SK-N-SH treated with all-trans-retinoic acid at 6 μM for 48 hours (cell line): ENCODE measurements at regions not wholly inside any gene's neighbourhood (a gene's known extent, or its start where the extent isn't known, plus 50 kb on each side); places are given as distances from the start of the nearest gene placed in this dataset.

Source experiments
- ATAC-seq: fragments of 200-7000 bp; cut with Tn5 transposase; 3 replicates; pipeline ENCODE4 v1.9.1; 2020; ENCODE audit warnings: mild to moderate bottlenecking, moderate library complexity
- ARNTL ChIP-seq: fragments of 450-650 bp; formaldehyde crosslinking; IDR thresholded peaks from 2 replicates; pipeline ENCODE4 v1.5.0; 2020; ENCODE audit warnings: low read depth, mild to moderate bottlenecking, moderate library complexity, borderline replicate concordance
- BACH2 ChIP-seq: fragments of 250-450 bp; sonication (Bioruptor Pico); IDR thresholded peaks from 2 replicates; pipeline ENCODE4 v1.9.0; 2021; ENCODE audit warnings: mild to moderate bottlenecking, borderline replicate concordance
- CREB5 ChIP-seq: fragments of 250-450 bp; sonication (Bioruptor Pico); IDR thresholded peaks from 2 replicates; pipeline ENCODE4 v1.5.1; 2020; ENCODE audit warnings: low read depth, mild to moderate bottlenecking, moderate library complexity
- CSDC2 ChIP-seq: fragments of 250-450 bp; sonication (Bioruptor Pico); IDR thresholded peaks from 2 replicates; pipeline ENCODE4 v1.5.0; 2020; ENCODE audit warnings: mild to moderate bottlenecking, moderate library complexity
- CSRNP3 ChIP-seq: fragments of 250-450 bp; sonication (Bioruptor Pico); IDR thresholded peaks from 2 replicates; pipeline ENCODE4 v1.5.1; 2021; ENCODE audit warnings: mild to moderate bottlenecking, moderate library complexity
- ESRRG ChIP-seq: fragments of 250-450 bp; sonication (Bioruptor Pico); IDR thresholded peaks from 2 replicates; pipeline ENCODE4 v1.6.1; 2021; ENCODE audit warnings: mild to moderate bottlenecking
- ISL1 ChIP-seq: fragments of 250-450 bp; sonication (Bioruptor Pico); IDR thresholded peaks from 2 replicates; pipeline ENCODE4 v2.1.2; 2022; ENCODE audit warnings: mild to moderate bottlenecking, moderate library complexity
- OSR1 ChIP-seq: fragments of 250-450 bp; sonication (Bioruptor Pico); IDR thresholded peaks from 2 replicates; pipeline ENCODE4 v1.8.0; 2022; ENCODE audit warnings: moderate library complexity, mild to moderate bottlenecking, inconsistent platforms
- PATZ1 ChIP-seq: fragments of 250-450 bp; sonication (Bioruptor Pico); IDR thresholded peaks from 2 replicates; pipeline ENCODE4 v1.8.0; 2020; ENCODE audit warnings: mild to moderate bottlenecking, moderate library complexity, borderline replicate concordance
- PPARA ChIP-seq: fragments of 250-450 bp; sonication (Bioruptor Pico); IDR thresholded peaks from 2 replicates; pipeline ENCODE4 v1.5.0; 2020; ENCODE audit warnings: mild to moderate bottlenecking, borderline replicate concordance
- RARB ChIP-seq: fragments of 250-450 bp; sonication (Bioruptor Pico); IDR thresholded peaks from 2 replicates; pipeline ENCODE4 v1.8.0; 2021; ENCODE audit warnings: mild to moderate bottlenecking, moderate library complexity
- SNAI2 ChIP-seq: fragments of 250-450 bp; sonication (Bioruptor Pico); IDR thresholded peaks from 2 replicates; pipeline ENCODE4 v1.5.0; 2020; ENCODE audit warnings: mild to moderate bottlenecking, moderate library complexity
- TCF4 ChIP-seq: fragments of 250-450 bp; sonication (Bioruptor Pico); IDR thresholded peaks from 2 replicates; pipeline ENCODE4 v1.8.0; 2021; ENCODE audit warnings: mild to moderate bottlenecking, moderate library complexity, borderline replicate concordance
- TOX ChIP-seq: fragments of 250-450 bp; sonication (Bioruptor Pico); IDR thresholded peaks from 2 replicates; pipeline ENCODE4 v1.8.0; 2021; ENCODE audit warnings: mild to moderate bottlenecking, moderate library complexity, borderline replicate concordance
- TSHZ2 ChIP-seq: fragments of 250-450 bp; sonication (Bioruptor Pico); IDR thresholded peaks from 2 replicates; pipeline ENCODE4 v1.5.0; 2020; ENCODE audit warnings: mild to moderate bottlenecking, moderate library complexity
- ZC3H10 ChIP-seq: fragments of 250-450 bp; sonication (Bioruptor Pico); IDR thresholded peaks from 2 replicates; pipeline ENCODE4 v1.5.1; 2021; ENCODE audit warnings: mild to moderate bottlenecking, moderate library complexity
- ZFP3 ChIP-seq: fragments of 250-450 bp; sonication (Bioruptor Pico); IDR thresholded peaks from 2 replicates; pipeline ENCODE4 v1.5.0; 2020; ENCODE audit warnings: mild to moderate bottlenecking, moderate library complexity
- ZFP30 ChIP-seq: fragments of 450-650 bp; formaldehyde crosslinking; IDR thresholded peaks from 2 replicates; pipeline ENCODE4 v1.5.0; 2022; ENCODE audit warnings: mild to moderate bottlenecking, moderate library complexity
- ZNF565 ChIP-seq: fragments of 450-650 bp; formaldehyde crosslinking; conservative IDR thresholded peaks from 2 replicates; pipeline ENCODE4 v1.5.0; 2020; ENCODE audit warnings: low read depth, mild to moderate bottlenecking, moderate library complexity
- ZNF70 ChIP-seq: fragments of 450-650 bp; formaldehyde crosslinking; IDR thresholded peaks from 2 replicates; pipeline ENCODE4 v1.5.0; 2020; ENCODE audit warnings: mild to moderate bottlenecking, moderate library complexity
- ZNF8 ChIP-seq: fragments of 450-650 bp; formaldehyde crosslinking; IDR thresholded peaks from 2 replicates; pipeline ENCODE4 v1.5.0; 2020; ENCODE audit warnings: mild to moderate bottlenecking, moderate library complexity

- ATAC-seq = no peak
- TF ChIP-seq PATZ1 (CRISPR knock-in tag) (no peak), ESRRG (CRISPR knock-in tag) (no peak)
- TF ChIP-seq, all 23 proteins: peak for 0
Observed at GRCh38 chr4:115228851-115229250, 115.4 kb upstream of the NDST4 start.

- ATAC-seq = no peak
Observed at GRCh38 chr4:115222061-115222460, 108.6 kb upstream of the NDST4 start.

GRCh38 chr4:115219862-115220261, 106.4 kb upstream of the NDST4 start:
- ATAC-seq = no peak
- TF ChIP-seq CSRNP3 (CRISPR knock-in tag) = no peak
- no peak for TF ChIP-seq ZNF70
- no peak for TF ChIP-seq TOX (CRISPR knock-in tag)
- no peak for TF ChIP-seq CSDC2 (CRISPR knock-in tag)
- no peak for TF ChIP-seq OSR1 (CRISPR knock-in tag)
- TF ChIP-seq PPARA (CRISPR knock-in tag) = no peak
- no peak for TF ChIP-seq SNAI2
- TF ChIP-seq CREB5 (CRISPR knock-in tag) = no peak
- TF ChIP-seq ZC3H10 (CRISPR knock-in tag) = no peak
- TF ChIP-seq RARB (CRISPR knock-in tag) = no peak
- TF ChIP-seq TCF4 (CRISPR knock-in tag) = no peak
- no peak for TF ChIP-seq ISL1 (CRISPR knock-in tag)
- TF ChIP-seq ZFP3 (CRISPR knock-in tag) = no peak
- TF ChIP-seq BACH2 (CRISPR knock-in tag) = no peak
- TF ChIP-seq ZFP30 (CRISPR knock-in tag) = no peak
- TF ChIP-seq ZNF8 (CRISPR knock-in tag) = no peak

More at GRCh38 chr4:115222061-115222460, 108.6 kb upstream of the NDST4 start:
- no peak for TF ChIP-seq ZNF8 (CRISPR knock-in tag)
- TF ChIP-seq TOX (CRISPR knock-in tag) = no peak
- TF ChIP-seq CSRNP3 (CRISPR knock-in tag) = no peak
- TF ChIP-seq ARNTL = no peak
- no peak for TF ChIP-seq ZNF70
- no peak for TF ChIP-seq ZC3H10 (CRISPR knock-in tag)
- no peak for TF ChIP-seq ZNF565 (CRISPR knock-in tag)
- TF ChIP-seq ISL1 (CRISPR knock-in tag) = no peak
- no peak for TF ChIP-seq PPARA (CRISPR knock-in tag)
- TF ChIP-seq ESRRG (CRISPR knock-in tag) = no peak
- no peak for TF ChIP-seq TCF4 (CRISPR knock-in tag)
- no peak for TF ChIP-seq CREB5 (CRISPR knock-in tag)
- no peak for TF ChIP-seq ZFP30 (CRISPR knock-in tag)
- TF ChIP-seq CSDC2 (CRISPR knock-in tag) = no peak
- TF ChIP-seq TSHZ2 (CRISPR knock-in tag) = no peak
- TF ChIP-seq ZFP3 (CRISPR knock-in tag) = no peak
